ENCODE measurements at regions not wholly inside any gene's neighbourhood (a gene's known extent, or its start where the extent isn't known, plus 50 kb on each side); places are given as distances from the start of the nearest gene placed in this dataset.

GRCh38 chr10:33453081-33454025 is 118.9 kb upstream of the NRP1 start:
- TF ChIP-seq SPI1 (IDR thresholded peaks at IDR 0.05; ENCODE audit: borderline replicate concordance, low read depth) (no peak), CTCF (IDR thresholded peaks at IDR 0.05; ENCODE audit: insufficient read depth, low read length) (no peak), POLR2AphosphoS5 (IDR thresholded peaks at IDR 0.05; ENCODE audit: low read depth) (no peak), REST (IDR thresholded peaks at IDR 0.05; ENCODE audit: insufficient replicate concordance, low read depth) (no peak), GABPA (IDR thresholded peaks at IDR 0.05; ENCODE audit: low read depth) (no peak)

Data from HL-60 (cell line).